ENCODE measurements at regions not wholly inside any gene's neighbourhood (a gene's known extent, or its start where the extent isn't known, plus 50 kb on each side); places are given as distances from the start of the nearest gene placed in this dataset.
"Not testable (repeated sequence)": the region's sequence is repeated elsewhere in the genome, so short reads cannot be mapped to it uniquely, and the experiment has no call there.

DNA sequence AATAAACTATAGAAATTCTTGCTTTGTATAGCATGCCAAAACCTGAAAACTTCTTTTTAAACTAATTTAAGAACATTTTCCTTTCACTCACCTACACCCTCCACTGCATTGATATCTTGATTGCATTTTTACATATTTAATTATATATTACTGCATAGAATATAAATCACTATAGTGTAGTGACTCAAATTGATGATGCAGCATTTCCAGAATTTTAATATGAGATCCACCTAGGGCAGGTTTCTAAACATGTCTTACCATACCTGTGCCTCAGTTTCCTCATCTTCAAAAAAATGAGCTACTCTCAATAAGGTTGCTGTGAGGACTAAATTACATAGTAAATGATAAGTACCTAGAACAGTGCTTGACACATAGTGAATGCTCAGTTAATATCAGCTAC, 881.5 kb downstream of the RPS29 start:
- Histone ChIP-seq H3K27me3 (ENCODE audit: control insufficient read depth, insufficient read depth, low read length) (no peaks in the 10 kb centered on the region), H3K4me3 (ENCODE audit: low read length) (no peak overlapping the region), H3K36me3 (ENCODE audit: control insufficient read depth, insufficient read depth, low read length) (no peaks in the 10 kb centered on the region), H3K27ac (ENCODE audit: low read length) (no peak overlapping the region), H3K9me3 (ENCODE audit: control insufficient read depth, insufficient read depth, low read length) (no peaks in the 10 kb centered on the region), H3K4me1 (ENCODE audit: control insufficient read depth, insufficient read depth, low read length) (no peaks in the 10 kb centered on the region)
- no peak for DNase-seq (ENCODE audit: low read depth, low spot score)

DNA sequence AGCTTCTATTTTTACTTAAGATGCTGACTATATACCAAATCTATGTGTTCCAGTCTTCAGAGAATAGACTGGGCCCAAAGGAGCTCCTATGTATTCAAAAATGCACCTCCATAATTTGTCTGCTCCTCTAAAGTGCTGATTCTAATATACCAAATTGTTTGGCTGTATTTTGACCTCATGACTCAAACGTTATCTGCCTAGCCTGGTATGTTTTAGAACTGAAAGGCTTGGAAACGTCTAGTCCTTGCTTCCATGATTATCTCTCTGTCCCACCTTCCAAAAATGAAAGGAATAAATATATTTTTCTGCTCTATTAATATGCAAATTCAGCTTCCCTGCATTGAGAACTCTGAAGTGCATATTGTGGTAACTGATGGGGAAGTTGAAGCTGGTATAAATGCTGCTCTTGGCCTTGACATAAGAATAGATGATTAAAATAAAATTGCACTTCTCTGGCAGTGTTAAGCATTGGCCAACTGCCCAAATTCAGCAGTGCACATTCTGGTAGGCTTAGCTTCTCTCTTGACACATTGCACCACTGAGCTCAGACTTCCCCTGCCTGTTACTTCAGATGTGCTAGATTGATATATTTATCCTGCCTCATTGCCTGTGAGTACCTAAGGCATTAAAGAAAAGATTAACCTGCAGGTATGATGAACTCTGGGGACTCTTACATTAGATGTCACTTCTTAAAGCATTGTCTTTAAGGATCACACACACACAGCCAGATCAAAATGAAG, 882.3 kb downstream of the RPS29 start:
- Histone ChIP-seq H3K36me3 (ENCODE audit: control insufficient read depth, insufficient read depth, low read length) (no peaks in the 10 kb centered on the region), H3K27ac (ENCODE audit: low read length) (no peak overlapping the region), H3K27me3 (ENCODE audit: control insufficient read depth, insufficient read depth, low read length) (no peaks in the 10 kb centered on the region), H3K4me1 (ENCODE audit: control insufficient read depth, insufficient read depth, low read length) (no peaks in the 10 kb centered on the region), H3K4me3 (ENCODE audit: low read length) (no peak overlapping the region), H3K9me3 (ENCODE audit: control insufficient read depth, insufficient read depth, low read length) (no peaks in the 10 kb centered on the region)
- DNase-seq (ENCODE audit: low read depth, low spot score), result no peak
- WGBS (ENCODE audit: insufficient coverage, insufficient read length), result no CpG with 5 or more reads among the region's 2 CpGs

DNA sequence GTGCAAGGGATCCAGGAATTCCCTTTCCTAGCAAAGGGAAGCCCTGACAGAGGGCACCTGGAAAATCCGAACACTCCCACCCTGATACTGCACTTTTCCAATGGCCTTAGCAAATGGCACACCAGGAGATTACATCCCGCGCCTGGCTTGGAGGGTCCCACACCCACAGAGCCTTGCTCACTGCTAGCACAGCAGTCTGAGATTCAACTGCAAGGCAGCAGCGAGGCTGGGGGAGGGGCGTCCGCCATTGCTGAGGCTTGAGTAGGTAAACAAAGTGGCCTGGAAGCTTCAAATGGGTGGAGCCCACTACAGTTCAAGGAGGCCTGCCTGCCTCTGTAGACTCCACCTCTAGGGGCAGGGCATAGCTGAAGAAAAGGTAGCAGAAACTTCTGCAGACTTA, 888.8 kb downstream of the RPS29 start:
- H3K27ac ChIP-seq (ENCODE audit: low read length); H3K4me3 ChIP-seq (ENCODE audit: low read length); H3K27me3 ChIP-seq (ENCODE audit: control insufficient read depth, insufficient read depth, low read length); DNase-seq (ENCODE audit: low read depth, low spot score); H3K36me3 ChIP-seq (ENCODE audit: control insufficient read depth, insufficient read depth, low read length); H3K4me1 ChIP-seq (ENCODE audit: control insufficient read depth, insufficient read depth, low read length); H3K9me3 ChIP-seq (ENCODE audit: control insufficient read depth, insufficient read depth, low read length): not testable (repeated sequence)
- no CpG with 5 or more reads among the region's 6 CpGs for WGBS (ENCODE audit: insufficient coverage, insufficient read length)

DNA sequence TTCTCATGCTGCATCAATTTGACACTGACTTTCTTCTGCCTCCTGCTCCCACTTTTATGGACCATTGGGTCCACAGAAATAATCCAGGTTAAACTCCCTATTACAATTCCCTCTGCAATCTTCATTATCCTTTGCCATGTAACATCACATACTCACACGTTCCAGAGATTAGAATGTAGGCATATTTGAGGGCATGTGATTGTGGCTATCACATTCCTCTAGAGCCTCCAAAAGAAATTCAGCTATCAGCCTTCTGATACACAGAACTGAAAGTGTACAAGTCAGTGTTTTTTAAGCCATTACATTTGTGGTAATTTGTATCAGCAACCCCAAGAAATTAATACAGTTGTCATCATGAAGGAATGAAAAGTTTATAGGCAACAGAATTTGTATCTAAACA, 892.4 kb downstream of the RPS29 start:
- H3K4me1 ChIP-seq (ENCODE audit: control insufficient read depth, insufficient read depth, low read length), result no peaks in the 10 kb centered on the region
- no peaks in the 10 kb centered on the region for H3K36me3 ChIP-seq (ENCODE audit: control insufficient read depth, insufficient read depth, low read length)
- no peaks in the 10 kb centered on the region for H3K27me3 ChIP-seq (ENCODE audit: control insufficient read depth, insufficient read depth, low read length)
- H3K9me3 ChIP-seq (ENCODE audit: control insufficient read depth, insufficient read depth, low read length), result no peaks in the 10 kb centered on the region
- H3K4me3 ChIP-seq (ENCODE audit: low read length), result no peak overlapping the region
- no peak overlapping the region for H3K27ac ChIP-seq (ENCODE audit: low read length)
- WGBS (ENCODE audit: insufficient coverage, insufficient read length), result no CpG with 5 or more reads among the region's 1 CpG
- no peak for DNase-seq (ENCODE audit: low read depth, low spot score)

DNA sequence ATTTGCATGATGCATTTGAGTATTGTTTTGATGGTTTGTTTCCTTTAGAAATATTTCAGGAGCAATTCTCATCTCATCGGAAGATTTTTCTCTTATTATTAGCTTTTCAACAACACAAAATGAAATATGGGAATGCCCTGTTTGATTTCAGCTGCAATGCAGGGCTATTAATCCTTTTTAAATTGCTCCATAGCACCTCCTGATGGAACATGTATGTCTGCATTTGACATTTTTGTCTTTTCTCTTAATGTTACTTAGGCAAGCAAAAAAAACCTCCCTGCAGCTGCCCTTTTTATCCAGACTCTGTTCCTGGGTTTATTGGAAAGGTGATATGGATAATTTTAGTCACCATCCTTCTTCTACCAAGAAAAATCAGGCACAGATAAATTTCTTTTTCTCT, 895.8 kb downstream of the RPS29 start:
- Histone ChIP-seq H3K4me3 (ENCODE audit: low read length) (no peak overlapping the region), H3K36me3 (ENCODE audit: control insufficient read depth, insufficient read depth, low read length) (no peaks in the 10 kb centered on the region), H3K4me1 (ENCODE audit: control insufficient read depth, insufficient read depth, low read length) (no peaks in the 10 kb centered on the region), H3K9me3 (ENCODE audit: control insufficient read depth, insufficient read depth, low read length) (no peaks in the 10 kb centered on the region), H3K27me3 (ENCODE audit: control insufficient read depth, insufficient read depth, low read length) (no peaks in the 10 kb centered on the region), H3K27ac (ENCODE audit: low read length) (no peak overlapping the region)
- WGBS (ENCODE audit: insufficient coverage, insufficient read length), result no CpG with 5 or more reads among the region's 1 CpG
- peak; percentile 7 for DNase-seq (ENCODE audit: low read depth, low spot score)

DNA sequence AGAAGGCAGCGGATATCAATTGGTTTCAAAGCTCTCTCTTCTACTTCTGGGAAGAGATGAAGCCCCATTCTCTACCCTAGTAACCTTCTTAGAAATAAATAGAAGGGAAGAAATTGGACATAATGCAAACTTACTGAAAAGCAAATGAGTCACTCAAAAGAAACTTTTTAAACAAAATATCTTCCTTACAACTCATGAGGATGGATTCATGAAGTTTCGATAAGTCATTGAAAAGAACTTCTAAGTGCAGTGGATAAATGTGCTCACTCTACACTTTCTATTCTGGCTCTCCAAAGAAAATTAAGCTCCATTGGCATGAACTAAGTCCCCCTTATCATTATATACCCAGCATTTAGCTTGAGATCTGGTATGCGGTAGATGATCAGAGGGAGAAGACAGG, 899.5 kb downstream of the RPS29 start:
- no peaks in the 10 kb centered on the region for H3K36me3 ChIP-seq (ENCODE audit: control insufficient read depth, insufficient read depth, low read length)
- H3K27me3 ChIP-seq (ENCODE audit: control insufficient read depth, insufficient read depth, low read length), result no peaks in the 10 kb centered on the region
- no peaks in the 10 kb centered on the region for H3K9me3 ChIP-seq (ENCODE audit: control insufficient read depth, insufficient read depth, low read length)
- DNase-seq (ENCODE audit: low read depth, low spot score), result no peak
- no peaks in the 10 kb centered on the region for H3K4me1 ChIP-seq (ENCODE audit: control insufficient read depth, insufficient read depth, low read length)
- H3K4me3 ChIP-seq (ENCODE audit: low read length), result no peak overlapping the region
- H3K27ac ChIP-seq (ENCODE audit: low read length), result no peak overlapping the region
- WGBS (ENCODE audit: insufficient coverage, insufficient read length), result no CpG with 5 or more reads among the region's 3 CpGs

DNA sequence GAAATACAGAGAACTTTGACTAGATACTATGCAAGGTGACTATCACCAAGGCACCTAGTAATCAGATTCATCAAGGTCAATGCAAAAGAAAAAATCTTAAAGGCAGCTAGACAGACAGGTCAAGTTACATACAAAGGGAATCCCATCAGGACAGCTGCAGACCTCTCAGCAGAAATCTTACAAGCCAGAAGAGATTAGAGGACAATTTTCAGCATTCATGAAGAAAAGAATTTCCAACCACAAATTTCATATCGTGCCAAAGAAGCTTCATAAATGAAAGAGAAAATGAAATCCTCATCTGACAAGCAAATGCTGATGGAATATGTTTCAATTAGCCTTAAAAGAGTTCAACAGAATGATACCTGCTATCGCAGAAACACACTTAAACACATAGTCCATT, 913.7 kb downstream of the RPS29 start:
- no CpG with 5 or more reads among the region's 2 CpGs for WGBS (ENCODE audit: insufficient coverage, insufficient read length)
- H3K4me1 ChIP-seq (ENCODE audit: control insufficient read depth, insufficient read depth, low read length), result no peaks in the 10 kb centered on the region
- no peaks in the 10 kb centered on the region for H3K9me3 ChIP-seq (ENCODE audit: control insufficient read depth, insufficient read depth, low read length)
- no peak overlapping the region for H3K27ac ChIP-seq (ENCODE audit: low read length)
- H3K27me3 ChIP-seq (ENCODE audit: control insufficient read depth, insufficient read depth, low read length), result no peaks in the 10 kb centered on the region
- DNase-seq (ENCODE audit: low read depth, low spot score), result no peak
- H3K4me3 ChIP-seq (ENCODE audit: low read length), result no peak overlapping the region
- H3K36me3 ChIP-seq (ENCODE audit: control insufficient read depth, insufficient read depth, low read length), result no peaks in the 10 kb centered on the region

DNA sequence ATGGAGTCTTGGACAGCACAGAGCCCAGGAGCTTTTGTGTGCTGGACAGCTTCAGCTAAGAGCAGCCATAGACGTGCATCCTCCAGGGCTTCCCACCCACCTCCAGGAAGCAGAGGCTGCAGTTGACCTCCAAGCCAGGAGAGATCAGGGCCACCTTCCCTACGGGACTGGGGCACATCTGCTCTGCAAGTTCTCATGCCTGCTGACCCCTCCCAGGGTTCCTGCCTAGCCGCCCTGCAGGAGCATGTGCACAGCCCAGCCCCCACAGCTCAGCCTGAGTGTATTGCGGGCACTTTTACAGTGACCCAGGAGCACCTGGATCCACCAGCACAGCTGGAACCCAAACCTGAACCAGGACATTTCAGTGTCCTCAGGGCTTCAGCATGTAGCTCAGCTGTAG, 915.2 kb downstream of the RPS29 start:
- H3K27me3 ChIP-seq (ENCODE audit: control insufficient read depth, insufficient read depth, low read length), result no peaks in the 10 kb centered on the region
- WGBS (ENCODE audit: insufficient coverage, insufficient read length), result no CpG with 5 or more reads among the region's 4 CpGs
- no peak for DNase-seq (ENCODE audit: low read depth, low spot score)
- H3K9me3 ChIP-seq (ENCODE audit: control insufficient read depth, insufficient read depth, low read length), result no peaks in the 10 kb centered on the region
- H3K27ac ChIP-seq (ENCODE audit: low read length), result no peak overlapping the region
- no peaks in the 10 kb centered on the region for H3K36me3 ChIP-seq (ENCODE audit: control insufficient read depth, insufficient read depth, low read length)
- H3K4me3 ChIP-seq (ENCODE audit: low read length), result no peak overlapping the region
- no peaks in the 10 kb centered on the region for H3K4me1 ChIP-seq (ENCODE audit: control insufficient read depth, insufficient read depth, low read length)

DNA sequence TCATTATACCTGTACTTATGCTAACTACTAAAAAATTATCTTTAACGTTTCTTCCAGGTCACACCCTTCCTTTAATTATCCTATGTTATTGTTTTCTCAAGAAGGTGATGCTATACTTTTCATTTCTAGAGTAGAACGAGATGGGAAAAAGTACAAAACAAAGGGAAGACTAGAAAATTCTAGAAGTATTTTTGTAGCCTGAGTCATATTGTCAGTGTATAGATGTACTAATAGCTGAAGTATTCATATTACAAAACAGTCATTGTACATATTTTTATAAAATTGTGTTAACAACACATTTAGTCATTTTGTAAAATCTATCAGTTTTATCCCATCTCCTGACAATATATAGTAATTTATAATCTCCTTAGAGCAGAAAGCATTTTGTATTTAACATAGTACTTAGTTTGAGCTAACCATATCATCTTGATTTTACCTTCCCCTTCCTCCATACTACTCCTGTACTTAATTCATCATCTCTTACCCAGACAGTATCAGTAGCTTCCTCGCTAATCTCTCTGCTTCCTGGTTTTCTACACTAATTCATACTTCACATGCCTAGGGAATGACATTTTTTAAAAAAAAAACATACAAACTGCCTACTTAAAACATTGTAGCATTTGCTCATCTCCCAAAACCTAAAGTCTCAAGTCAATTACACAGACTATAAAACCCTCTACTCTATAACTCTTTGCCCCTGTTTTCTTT, 920.9 kb downstream of the RPS29 start:
- H3K36me3 ChIP-seq (ENCODE audit: control insufficient read depth, insufficient read depth, low read length), result no peaks in the 10 kb centered on the region
- no peak overlapping the region for H3K4me3 ChIP-seq (ENCODE audit: low read length)
- H3K27ac ChIP-seq (ENCODE audit: low read length), result no peak overlapping the region
- H3K27me3 ChIP-seq (ENCODE audit: control insufficient read depth, insufficient read depth, low read length), result no peaks in the 10 kb centered on the region
- H3K9me3 ChIP-seq (ENCODE audit: control insufficient read depth, insufficient read depth, low read length), result no peaks in the 10 kb centered on the region
- no peak for DNase-seq (ENCODE audit: low read depth, low spot score)
- WGBS (ENCODE audit: insufficient coverage, insufficient read length), result 100% methylated on average over 1 of the region's 3 CpGs
- H3K4me1 ChIP-seq (ENCODE audit: control insufficient read depth, insufficient read depth, low read length), result no peaks in the 10 kb centered on the region

DNA sequence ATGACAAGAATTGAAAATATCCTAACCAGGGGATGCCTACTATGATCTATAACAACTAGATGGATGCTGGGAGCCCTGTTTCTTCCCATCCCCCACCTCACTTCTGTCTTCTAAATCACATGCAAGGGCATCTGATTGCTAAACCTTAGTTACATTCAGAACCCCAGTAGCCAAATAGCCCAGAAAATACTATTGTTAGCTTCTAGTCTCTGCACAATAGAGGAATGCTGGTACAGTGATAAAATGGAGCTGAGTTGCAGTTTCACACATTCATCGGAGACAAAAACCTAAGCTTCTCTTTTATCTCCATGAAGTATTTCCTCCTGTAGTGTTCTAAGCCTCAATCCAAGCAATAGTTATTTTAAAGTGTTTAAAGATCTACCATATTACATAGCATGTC, 942.9 kb downstream of the RPS29 start:
- no CpG with 5 or more reads among the region's 1 CpG for WGBS (ENCODE audit: insufficient coverage, insufficient read length)

DNA sequence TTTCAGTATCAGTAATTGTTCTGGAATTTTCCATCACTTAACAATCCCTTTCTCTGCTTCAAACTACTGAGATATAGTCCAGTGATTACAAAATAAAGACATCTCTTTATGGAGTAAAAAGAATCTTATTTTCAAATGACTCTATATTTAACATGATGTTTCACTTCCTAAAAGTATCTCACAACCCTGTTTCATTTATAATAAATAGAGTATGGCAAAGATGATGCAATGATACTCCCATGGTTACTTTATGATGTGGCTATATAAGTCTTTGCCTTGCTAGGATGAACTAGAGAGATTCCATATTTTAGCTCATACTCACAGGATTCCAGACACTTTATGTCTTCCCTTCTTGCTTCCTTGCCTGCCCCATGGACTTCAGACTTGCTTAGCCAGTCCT, 953.5 kb upstream of the MDGA2 start:
- Histone ChIP-seq H3K4me1 (ENCODE audit: control insufficient read depth, insufficient read depth, low read length) (no peaks in the 10 kb centered on the region), H3K27me3 (ENCODE audit: control insufficient read depth, insufficient read depth, low read length) (no peaks in the 10 kb centered on the region), H3K9me3 (ENCODE audit: control insufficient read depth, insufficient read depth, low read length) (no peaks in the 10 kb centered on the region), H3K4me3 (ENCODE audit: low read length) (no peak overlapping the region), H3K36me3 (ENCODE audit: control insufficient read depth, insufficient read depth, low read length) (no peaks in the 10 kb centered on the region), H3K27ac (ENCODE audit: low read length) (no peak overlapping the region)
- no peak for DNase-seq (ENCODE audit: low read depth, low spot score)

More for the DNA sequence above, 942.9 kb downstream of the RPS29 start:
- H3K4me3 ChIP-seq (ENCODE audit: low read length), result no peak overlapping the region
- no peak for DNase-seq (ENCODE audit: low read depth, low spot score)
- no peaks in the 10 kb centered on the region for H3K27me3 ChIP-seq (ENCODE audit: control insufficient read depth, insufficient read depth, low read length)
- no peaks in the 10 kb centered on the region for H3K9me3 ChIP-seq (ENCODE audit: control insufficient read depth, insufficient read depth, low read length)
- H3K27ac ChIP-seq (ENCODE audit: low read length), result no peak overlapping the region
- no peaks in the 10 kb centered on the region for H3K4me1 ChIP-seq (ENCODE audit: control insufficient read depth, insufficient read depth, low read length)
- no peaks in the 10 kb centered on the region for H3K36me3 ChIP-seq (ENCODE audit: control insufficient read depth, insufficient read depth, low read length)

All from iPS DF 6.9 (cell line).